Stimulated activated CD4-positive, alpha-beta T cell treated with anti-CD3 and anti-CD28 coated beads, TNF-alpha, amount 100 ng/mL, for 24 hours (primary cell): ENCODE measurements at regions not wholly inside any gene's neighbourhood (a gene's known extent, or its start where the extent isn't known, plus 50 kb on each side); places are given as distances from the start of the nearest gene placed in this dataset.

Experiments used
- DNase-seq, 3 experiments: peaks; one replicate each; pipeline ENCODE4 v3.0.0-alpha.2; 2020; ENCODE audit warnings: low read depth in 3 of 3

DNA sequence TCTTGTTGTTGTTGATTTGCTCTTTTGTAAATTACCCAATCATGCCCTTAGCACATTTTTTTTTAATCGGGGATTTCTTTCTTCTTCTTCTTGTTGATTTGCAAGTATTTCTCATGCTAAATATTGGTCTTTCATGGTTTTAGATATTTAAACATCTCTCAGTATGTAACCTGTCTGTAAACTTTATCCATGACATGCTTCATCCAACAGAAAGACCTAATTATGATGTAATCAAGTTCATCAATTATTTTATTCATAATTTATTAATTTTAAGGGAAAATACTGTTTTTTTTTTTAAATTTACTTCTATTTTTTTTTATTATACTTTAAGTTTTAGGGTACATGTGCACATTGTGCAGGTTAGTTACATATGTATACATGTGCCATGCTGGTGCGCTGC is 69.8 kb downstream of the TNFSF18 start:
- no peak for DNase-seq
